Lower leg skin (tissue), 3 donors: ENCODE measurements at regions not wholly inside any gene's neighbourhood (a gene's known extent, or its start where the extent isn't known, plus 50 kb on each side); places are given as distances from the start of the nearest gene placed in this dataset.

Experiments
- CTCF ChIP-seq, 3 donors: fragments of 450-650 bp; IDR thresholded peaks; one replicate each; pipeline ENCODE4 v1.5.1; 2016; ENCODE audit warnings: antibody characterized with exemption in 3 of 3, mild to moderate bottlenecking in 3 of 3, moderate library complexity in 2 of 3
- POLR2A ChIP-seq, 2 donors: fragments of 450-650 bp; IDR thresholded peaks; one replicate each; pipeline ENCODE4 v1.6.1; 2016 to 2017; ENCODE audit warnings: antibody characterized with exemption in 2 of 2, mild to moderate bottlenecking in 1 of 2, moderate library complexity in 1 of 2

- TF ChIP-seq CTCF (IDR thresholded peaks at IDR 0.05) = no peak
- no peak for TF ChIP-seq POLR2A (IDR thresholded peaks at IDR 0.05)
Observed at GRCh38 chr5:164361986-164362385, 856.6 kb downstream of the MAT2B start.
